GM12865 (cell line): ENCODE measurements at regions not wholly inside any gene's neighbourhood (a gene's known extent, or its start where the extent isn't known, plus 50 kb on each side); places are given as distances from the start of the nearest gene placed in this dataset.

ENCODE experiments used
- DNase-seq: peaks from one replicate; pipeline ENCODE4 v3.0.0; 2010; ENCODE audit warnings: low read depth
- H3K4me3 ChIP-seq: 2 replicates; pipeline ENCODE4 v1.5.1; 2011; ENCODE audit warnings: mild to moderate bottlenecking, low read depth, low read length, control low read depth
- CTCF ChIP-seq: IDR thresholded peaks from 2 replicates; pipeline ENCODE4 v1.5.1; 2011; ENCODE audit warnings: low read length, control low read depth, low read depth, inconsistent platforms; ENCODE audit not compliant: insufficient read depth; ENCODE audit errors: missing control alignments

DNA sequence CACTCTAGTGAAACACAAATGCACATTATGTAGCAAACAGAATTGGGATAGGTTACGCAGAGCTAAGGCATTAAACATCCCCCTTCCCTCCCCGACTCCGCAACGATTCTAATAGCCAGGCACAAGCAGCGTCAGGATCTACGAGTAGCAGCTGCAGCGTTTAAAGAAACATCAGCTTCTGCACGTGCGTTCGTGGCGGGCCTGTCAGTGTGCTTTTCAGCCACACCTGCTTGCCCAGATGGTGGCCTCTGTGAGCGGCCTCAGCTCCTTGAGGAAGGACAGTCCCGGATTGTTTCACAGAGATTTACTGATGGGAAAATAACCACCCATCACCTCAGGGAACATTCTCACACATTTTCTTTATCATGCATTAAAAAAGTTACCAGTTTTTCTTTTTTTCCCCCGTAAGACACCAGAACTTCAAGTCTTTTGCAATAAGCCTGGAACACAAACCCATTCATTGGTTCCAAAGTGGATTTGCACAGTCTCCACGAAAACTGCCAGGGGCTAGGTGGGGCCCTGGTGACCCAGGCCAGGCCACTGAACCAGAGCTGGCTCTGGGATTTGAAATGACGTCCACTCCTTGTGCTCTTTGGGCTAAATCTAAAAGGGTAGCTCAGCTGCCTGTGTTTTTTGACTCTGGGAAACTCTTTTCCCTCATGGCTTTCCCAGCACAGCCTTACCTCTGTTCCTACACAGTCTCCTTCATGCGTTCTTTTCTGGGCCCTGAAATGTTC lies 325.5 kb downstream of the KCNRG start:
- TF ChIP-seq CTCF = no peak
- H3K4me3 ChIP-seq = no peak overlapping the region
- DNase-seq = no peak

- no peak overlapping the region for H3K4me3 ChIP-seq
- DNase-seq = no peak
- no peak for TF ChIP-seq CTCF
These were observed 326.3 kb downstream of the KCNRG start for GRCh38 chr13:50341526-50341925.

GRCh38 chr13:50344717-50345116 lies 329.5 kb downstream of the KCNRG start:
- DNase-seq = no peak
- no peak for TF ChIP-seq CTCF
- H3K4me3 ChIP-seq = no peak overlapping the region

DNA sequence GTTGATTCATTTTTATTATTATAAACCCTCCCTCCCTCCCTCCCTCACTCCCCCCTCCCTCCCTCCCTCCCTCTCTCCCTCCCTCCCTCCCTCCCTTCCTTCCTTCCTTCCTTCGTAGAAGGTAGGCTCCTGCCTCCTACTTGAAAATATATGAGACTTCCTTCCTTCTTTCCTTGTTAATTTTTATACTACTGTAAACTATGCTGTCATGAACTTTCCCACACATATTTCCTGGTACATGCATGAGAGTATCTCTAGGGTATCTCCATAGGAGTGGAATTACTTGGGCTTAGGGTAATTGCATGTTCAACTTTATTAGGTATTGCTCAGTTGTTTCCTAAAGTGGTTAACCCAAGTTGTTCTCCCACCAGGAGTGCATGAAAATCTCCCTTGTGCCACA lies 330.6 kb downstream of the KCNRG start:
- DNase-seq = no peak
- no peak for TF ChIP-seq CTCF
- H3K4me3 ChIP-seq = no peak overlapping the region

DNA sequence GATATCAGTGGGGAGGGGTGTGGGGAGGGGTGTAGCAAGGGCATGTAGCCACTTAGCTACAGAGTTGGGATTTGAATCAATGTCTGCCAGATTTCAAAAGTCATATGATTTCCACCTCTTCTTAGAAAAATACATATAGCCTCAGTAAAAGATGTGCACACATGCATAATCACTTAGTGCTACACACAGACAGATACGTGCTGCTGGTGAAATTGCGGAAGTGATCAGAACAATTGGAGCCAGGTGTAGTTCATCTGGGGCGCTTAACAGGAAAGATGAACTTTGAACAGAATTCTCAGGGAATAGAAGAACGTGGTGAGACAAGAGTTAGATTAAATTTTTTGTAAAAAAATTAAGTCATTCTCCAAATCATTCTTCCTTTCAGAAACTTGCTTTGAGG lies 333.1 kb downstream of the KCNRG start:
- H3K4me3 ChIP-seq = no peak overlapping the region
- TF ChIP-seq CTCF = no peak
- no peak for DNase-seq

DNA sequence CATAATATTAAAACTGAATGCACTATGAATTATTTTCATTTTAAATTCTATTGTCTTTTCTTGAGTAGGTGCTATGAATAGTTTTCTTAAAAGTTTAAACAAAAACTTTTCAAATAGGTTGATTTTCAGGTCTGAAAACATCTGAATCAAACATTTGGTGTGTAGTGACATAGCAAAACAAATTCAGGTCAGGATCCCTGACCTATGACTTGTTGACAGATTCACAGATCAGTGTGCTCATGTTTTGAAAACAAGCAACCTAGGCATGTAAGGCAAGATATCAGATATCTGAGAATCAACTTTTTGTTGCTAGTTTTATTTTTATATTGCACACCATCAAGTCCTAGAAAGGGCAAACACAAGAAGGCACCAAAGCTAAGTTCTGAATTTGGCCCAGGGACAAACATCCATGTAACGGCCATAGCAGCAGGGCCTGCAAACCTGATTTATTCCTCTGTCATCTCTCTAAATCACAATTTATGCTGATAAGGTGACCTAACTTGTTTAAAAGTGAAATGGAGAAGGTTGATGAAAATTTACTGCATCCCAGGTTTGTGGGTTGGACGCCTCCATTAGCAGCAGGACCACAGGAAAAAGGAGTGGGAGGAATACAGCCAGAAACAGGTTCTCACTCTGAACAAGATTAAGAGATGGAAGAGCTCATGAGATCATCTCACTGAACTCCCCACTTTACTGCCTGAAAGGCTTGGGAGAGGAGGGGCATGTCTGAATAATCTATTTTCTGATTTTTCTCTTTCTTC lies 337.7 kb downstream of the KCNRG start:
- H3K4me3 ChIP-seq = no peak overlapping the region
- no peak for TF ChIP-seq CTCF
- DNase-seq = no peak
